ENCODE measurements at regions not wholly inside any gene's neighbourhood (a gene's known extent, or its start where the extent isn't known, plus 50 kb on each side); places are given as distances from the start of the nearest gene placed in this dataset.

DNA sequence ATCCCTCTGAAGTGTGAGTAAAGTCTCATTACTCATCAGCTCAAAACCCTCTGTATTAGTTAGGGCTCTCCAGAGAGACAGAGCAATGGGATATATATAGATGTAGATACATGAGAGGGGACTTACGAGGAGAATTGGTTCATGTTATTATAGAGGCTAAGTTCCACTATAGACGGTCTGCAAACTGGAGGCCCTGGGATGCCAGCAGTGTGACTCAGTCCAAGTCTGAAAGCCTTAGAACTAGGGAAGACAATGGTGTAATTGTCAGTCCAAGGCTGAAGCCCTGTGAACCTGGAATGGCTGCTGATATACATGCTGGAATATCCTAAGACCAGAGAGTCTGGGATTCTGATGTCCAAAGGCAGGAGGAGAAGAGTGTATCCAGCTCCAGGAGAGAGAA, 57.3 kb upstream of the CEP83 start:
- Histone ChIP-seq H3K9me3 (replicated peaks; ENCODE audit: control insufficient read depth, insufficient read depth, low read length) (no peaks in the 10 kb centered on the region; the same call in 2 of the 3 replicates), H4K20me1 (ENCODE audit: control insufficient read depth, insufficient read depth) (no peaks in the 10 kb centered on the region), H3K79me2 (ENCODE audit: control insufficient read depth, insufficient read depth, low read length) (no peaks in the 10 kb centered on the region), H2AFZ (ENCODE audit: control insufficient read depth, low read depth, low read length) (no peak overlapping the region), H3K4me1 (ENCODE audit: control insufficient read depth, insufficient read depth, low read length) (no peaks in the 10 kb centered on the region), H3K27ac (ENCODE audit: control insufficient read depth, insufficient read depth) (no peak overlapping the region), H3K27me3 (replicated peaks in 1 of 2; ENCODE audit: control insufficient read depth in 2 of 2, insufficient read depth in 2 of 2, low read length in 1 of 2) (no peaks in the 10 kb centered on the region), H3K4me3 (no peak overlapping the region), H3K9ac (ENCODE audit: control insufficient read depth, insufficient read depth, low read length) (no peak overlapping the region), H3K36me3 (ENCODE audit: control insufficient read depth in 2 of 2, insufficient read depth in 2 of 2, low read length in 1 of 2) (no peaks in the 10 kb centered on the region), H3K4me2 (ENCODE audit: control insufficient read depth, insufficient read depth) (no peak overlapping the region)
- DNase-seq (ENCODE audit: low read depth, low spot score) (no peak), ATAC-seq (no peak), FAIRE-seq (no peak)
- in situ Hi-C loops (cut with MboI) (no loop called here), intact Hi-C loops (cut with micrococcal nuclease; ENCODE audit: unreplicated experiment) (no loop called here)
- ChIA-PET POLR2A (no interaction called here), CTCF (interaction anchor here (1.0 to 1.5 kb wide), 3 partner anchors 8 to 388 kb away, joined by 3 to 5 read pairs (median 3); no protein-coding TSS in a partner anchor), RAD21 (ENCODE audit: unreplicated experiment) (no interaction called here), SMC1A (ENCODE audit: uncharacterized antibody, unreplicated experiment) (interaction anchor here (0.6 to 1.2 kb wide), 5 partner anchors 9 to 131 kb away, joined by 3 to 4 read pairs (median 3); no protein-coding TSS in a partner anchor)
- no TSS peak for BruUV-seq (replicated peaks)
- WGBS (ENCODE audit: insufficient coverage, insufficient replicate concordance, low lambda C conversion rate, missing lambda C conversion rate): 17% methylated on average over 2 of the region's 2 CpGs
- TF ChIP-seq, protein P1, sequence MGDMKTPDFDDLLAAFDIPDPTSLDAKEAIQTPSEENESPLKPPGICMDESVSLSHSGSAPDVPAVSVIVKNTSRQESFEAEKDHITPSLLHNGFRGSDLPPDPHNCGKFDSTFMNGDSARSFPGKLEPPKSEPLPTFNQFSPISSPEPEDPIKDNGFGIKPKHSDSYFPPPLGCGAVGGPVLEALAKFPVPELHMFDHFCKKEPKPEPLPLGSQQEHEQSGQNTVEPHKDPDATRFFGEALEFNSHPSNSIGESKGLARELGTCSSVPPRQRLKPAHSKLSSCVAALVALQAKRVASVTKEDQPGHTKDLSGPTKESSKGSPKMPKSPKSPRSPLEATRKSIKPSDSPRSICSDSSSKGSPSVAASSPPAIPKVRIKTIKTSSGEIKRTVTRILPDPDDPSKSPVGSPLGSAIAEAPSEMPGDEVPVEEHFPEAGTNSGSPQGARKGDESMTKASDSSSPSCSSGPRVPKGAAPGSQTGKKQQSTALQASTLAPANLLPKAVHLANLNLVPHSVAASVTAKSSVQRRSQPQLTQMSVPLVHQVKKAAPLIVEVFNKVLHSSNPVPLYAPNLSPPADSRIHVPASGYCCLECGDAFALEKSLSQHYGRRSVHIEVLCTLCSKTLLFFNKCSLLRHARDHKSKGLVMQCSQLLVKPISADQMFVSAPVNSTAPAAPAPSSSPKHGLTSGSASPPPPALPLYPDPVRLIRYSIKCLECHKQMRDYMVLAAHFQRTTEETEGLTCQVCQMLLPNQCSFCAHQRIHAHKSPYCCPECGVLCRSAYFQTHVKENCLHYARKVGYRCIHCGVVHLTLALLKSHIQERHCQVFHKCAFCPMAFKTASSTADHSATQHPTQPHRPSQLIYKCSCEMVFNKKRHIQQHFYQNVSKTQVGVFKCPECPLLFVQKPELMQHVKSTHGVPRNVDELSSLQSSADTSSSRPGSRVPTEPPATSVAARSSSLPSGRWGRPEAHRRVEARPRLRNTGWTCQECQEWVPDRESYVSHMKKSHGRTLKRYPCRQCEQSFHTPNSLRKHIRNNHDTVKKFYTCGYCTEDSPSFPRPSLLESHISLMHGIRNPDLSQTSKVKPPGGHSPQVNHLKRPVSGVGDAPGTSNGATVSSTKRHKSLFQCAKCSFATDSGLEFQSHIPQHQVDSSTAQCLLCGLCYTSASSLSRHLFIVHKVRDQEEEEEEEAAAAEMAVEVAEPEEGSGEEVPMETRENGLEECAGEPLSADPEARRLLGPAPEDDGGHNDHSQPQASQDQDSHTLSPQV (IDR thresholded peaks at IDR 0.05): no peak
- TF ChIP-seq NFYA (IDR thresholded peaks at IDR 0.05; ENCODE audit: borderline replicate concordance, low read depth, low read length) (no peak), SIX5 (IDR thresholded peaks at IDR 0.05; ENCODE audit: low read depth, low read length, severe bottlenecking) (no peak), SMC3 (IDR thresholded peaks at IDR 0.05; ENCODE audit: borderline replicate concordance, low read length) (no peak), CHD1 (IDR thresholded peaks at IDR 0.05; ENCODE audit: low read depth, low read length) (no peak), SUPT20H (IDR thresholded peaks at IDR 0.05; ENCODE audit: borderline replicate concordance, control insufficient read depth, low read depth, low read length) (no peak), ZZZ3 (IDR thresholded peaks at IDR 0.05; ENCODE audit: control insufficient read depth, insufficient read length, low read depth) (no peak), SIN3A (IDR thresholded peaks at IDR 0.05; ENCODE audit: low read depth, low read length) (no peak)
- TF ChIP-seq, protein P2, sequence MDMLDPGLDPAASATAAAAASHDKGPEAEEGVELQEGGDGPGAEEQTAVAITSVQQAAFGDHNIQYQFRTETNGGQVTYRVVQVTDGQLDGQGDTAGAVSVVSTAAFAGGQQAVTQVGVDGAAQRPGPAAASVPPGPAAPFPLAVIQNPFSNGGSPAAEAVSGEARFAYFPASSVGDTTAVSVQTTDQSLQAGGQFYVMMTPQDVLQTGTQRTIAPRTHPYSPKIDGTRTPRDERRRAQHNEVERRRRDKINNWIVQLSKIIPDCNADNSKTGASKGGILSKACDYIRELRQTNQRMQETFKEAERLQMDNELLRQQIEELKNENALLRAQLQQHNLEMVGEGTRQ (IDR thresholded peaks at IDR 0.05; ENCODE audit: borderline replicate concordance, low read depth, low read length): no peak
- TF ChIP-seq, protein P3, sequence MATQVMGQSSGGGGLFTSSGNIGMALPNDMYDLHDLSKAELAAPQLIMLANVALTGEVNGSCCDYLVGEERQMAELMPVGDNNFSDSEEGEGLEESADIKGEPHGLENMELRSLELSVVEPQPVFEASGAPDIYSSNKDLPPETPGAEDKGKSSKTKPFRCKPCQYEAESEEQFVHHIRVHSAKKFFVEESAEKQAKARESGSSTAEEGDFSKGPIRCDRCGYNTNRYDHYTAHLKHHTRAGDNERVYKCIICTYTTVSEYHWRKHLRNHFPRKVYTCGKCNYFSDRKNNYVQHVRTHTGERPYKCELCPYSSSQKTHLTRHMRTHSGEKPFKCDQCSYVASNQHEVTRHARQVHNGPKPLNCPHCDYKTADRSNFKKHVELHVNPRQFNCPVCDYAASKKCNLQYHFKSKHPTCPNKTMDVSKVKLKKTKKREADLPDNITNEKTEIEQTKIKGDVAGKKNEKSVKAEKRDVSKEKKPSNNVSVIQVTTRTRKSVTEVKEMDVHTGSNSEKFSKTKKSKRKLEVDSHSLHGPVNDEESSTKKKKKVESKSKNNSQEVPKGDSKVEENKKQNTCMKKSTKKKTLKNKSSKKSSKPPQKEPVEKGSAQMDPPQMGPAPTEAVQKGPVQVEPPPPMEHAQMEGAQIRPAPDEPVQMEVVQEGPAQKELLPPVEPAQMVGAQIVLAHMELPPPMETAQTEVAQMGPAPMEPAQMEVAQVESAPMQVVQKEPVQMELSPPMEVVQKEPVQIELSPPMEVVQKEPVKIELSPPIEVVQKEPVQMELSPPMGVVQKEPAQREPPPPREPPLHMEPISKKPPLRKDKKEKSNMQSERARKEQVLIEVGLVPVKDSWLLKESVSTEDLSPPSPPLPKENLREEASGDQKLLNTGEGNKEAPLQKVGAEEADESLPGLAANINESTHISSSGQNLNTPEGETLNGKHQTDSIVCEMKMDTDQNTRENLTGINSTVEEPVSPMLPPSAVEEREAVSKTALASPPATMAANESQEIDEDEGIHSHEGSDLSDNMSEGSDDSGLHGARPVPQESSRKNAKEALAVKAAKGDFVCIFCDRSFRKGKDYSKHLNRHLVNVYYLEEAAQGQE (IDR thresholded peaks at IDR 0.05; ENCODE audit: low read depth, low read length): no peak

Data from GM12878 (cell line).